Thyroid gland (tissue), 4 donors: ENCODE measurements at regions not wholly inside any gene's neighbourhood (a gene's known extent, or its start where the extent isn't known, plus 50 kb on each side); places are given as distances from the start of the nearest gene placed in this dataset.
"Not testable (repeated sequence)": the region's sequence is repeated elsewhere in the genome, so short reads cannot be mapped to it uniquely, and the experiment has no call there.

Experiments
- CTCF ChIP-seq, 6 experiments: fragments of 200-600 bp in 3 of 6; fragments of 450-650 bp in 3 of 6; sonication (generic) in 3 of 6; IDR thresholded peaks; one replicate each; pipeline ENCODE4 v1.5.1; 2016 to 2019; ENCODE audit warnings: antibody characterized with exemption in 6 of 6, mild to moderate bottlenecking in 2 of 6, inconsistent platforms in 1 of 6, moderate library complexity in 1 of 6
- POLR2A ChIP-seq, 2 donors: fragments of 450-650 bp; IDR thresholded peaks; one replicate each; pipeline ENCODE4 v1.6.1; 2017; ENCODE audit warnings: antibody characterized with exemption in 2 of 2, mild to moderate bottlenecking in 2 of 2, moderate library complexity in 1 of 2

DNA sequence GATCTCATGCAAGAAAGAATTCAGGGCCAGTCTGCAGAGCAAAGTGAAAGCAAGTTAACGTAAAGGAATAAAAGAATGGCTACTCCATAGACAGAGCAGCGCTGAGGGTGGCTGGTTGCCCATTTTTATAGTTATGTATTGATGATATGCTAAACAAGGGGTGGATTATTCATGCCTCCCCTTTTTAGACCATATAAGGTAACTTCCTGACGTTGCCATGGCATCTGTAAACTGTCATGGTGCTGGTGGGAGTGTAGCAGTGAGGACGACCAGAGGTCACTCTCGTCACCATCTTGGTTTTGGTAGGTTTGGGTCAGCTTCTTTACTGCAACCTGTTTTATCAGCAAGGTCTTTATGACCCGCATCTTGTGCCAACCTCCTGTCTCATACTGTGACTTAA is 76.5 kb upstream of the VRK1 start:
- not testable (repeated sequence) for TF ChIP-seq POLR2A, CTCF (IDR thresholded peaks at IDR 0.05)
